ELR (cell line): ENCODE measurements at regions not wholly inside any gene's neighbourhood (a gene's known extent, or its start where the extent isn't known, plus 50 kb on each side); places are given as distances from the start of the nearest gene placed in this dataset.
A peak's percentile ranks its signal among the peaks of the same experiment; 100 is the strongest.

Experiments
- DNase-seq: peaks from one replicate; pipeline ENCODE4 v3.0.0-alpha.2; 2015; ENCODE audit warnings: low read depth

DNA sequence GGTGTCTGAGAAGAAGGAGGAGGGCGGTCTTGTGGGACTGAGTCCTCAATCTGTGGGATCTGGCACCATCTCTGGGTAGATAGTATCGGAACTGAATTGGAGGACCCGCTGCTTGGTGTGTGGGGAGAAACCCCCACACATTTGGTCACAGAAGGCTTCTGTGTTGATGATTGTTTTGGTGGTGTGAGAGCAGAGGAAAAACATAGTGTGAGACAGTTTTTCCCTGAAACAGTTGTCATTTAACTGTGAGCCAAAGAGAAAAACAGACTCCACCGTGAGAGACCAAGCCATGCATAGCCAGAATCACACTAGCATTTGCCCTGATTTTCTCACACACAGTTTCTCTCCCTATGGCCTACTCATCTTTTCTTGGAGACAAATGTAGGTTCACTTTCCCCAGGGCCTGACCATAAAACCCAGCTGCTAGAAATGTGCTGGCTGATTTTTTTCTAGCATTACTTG, 91.4 kb upstream of the FLRT2 start:
- no peak for DNase-seq

DNA sequence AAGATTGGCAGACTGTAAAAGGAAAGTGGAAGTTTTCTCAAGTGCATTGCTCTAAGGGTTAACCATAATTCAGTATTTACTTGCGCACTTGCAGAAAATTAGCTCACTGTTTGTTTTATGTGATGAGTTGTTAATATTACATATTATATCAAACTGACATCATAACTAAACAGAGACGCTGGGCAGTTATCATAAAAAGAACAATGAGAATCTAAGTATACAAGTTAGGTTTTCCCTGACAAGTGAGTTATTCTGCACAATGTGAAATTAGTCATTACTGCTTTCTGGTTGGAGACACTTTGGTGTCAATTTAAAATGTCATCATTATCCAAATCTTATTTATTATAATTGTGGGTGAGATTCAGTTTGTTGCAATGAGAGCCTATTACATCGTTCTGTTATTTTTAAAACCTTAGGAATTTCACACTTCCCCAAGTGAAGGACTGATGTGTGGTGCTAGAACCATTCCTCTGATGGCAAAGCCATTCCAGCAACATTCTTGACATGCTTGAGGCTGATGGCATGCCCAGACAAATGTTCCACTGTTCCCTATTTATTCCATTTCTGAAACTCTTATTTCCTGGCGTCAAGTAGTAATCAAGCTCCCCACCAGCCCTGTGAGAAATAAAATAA, 90.1 kb upstream of the FLRT2 start:
- no peak for DNase-seq

DNA sequence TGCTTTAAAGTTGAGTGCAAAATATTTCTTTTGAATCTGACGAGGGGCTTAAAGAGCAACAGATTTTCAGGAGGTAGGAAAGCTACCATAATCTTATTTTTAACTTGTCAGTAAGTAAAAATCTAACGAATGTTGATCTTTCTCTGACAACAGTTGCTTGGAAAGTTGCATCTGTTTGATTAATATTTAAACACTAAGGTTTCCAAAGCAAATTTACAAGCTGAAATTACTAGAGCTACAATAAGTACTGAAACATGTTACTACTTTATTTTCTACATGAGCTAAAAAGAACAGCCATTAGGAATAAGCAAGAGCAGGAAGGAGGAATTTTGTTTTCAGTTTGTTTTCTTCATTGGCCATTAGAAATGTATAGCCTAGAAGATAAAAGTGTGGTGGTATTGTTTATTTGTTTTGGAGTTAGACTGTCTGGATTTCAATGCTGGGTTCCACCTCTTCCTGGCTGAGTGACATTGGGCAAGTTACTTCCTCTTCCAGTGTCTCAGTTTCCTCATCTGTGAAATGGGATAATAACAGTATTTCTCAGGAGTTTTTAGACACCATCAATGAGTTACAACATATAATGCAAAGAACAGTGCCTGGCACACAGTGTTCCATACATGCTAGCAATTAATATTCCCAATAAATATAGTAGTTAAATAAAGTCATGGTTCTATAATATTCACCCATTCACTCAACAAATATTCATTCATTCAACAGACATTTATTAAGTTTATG, 87.9 kb upstream of the FLRT2 start:
- DNase-seq = no peak

DNA sequence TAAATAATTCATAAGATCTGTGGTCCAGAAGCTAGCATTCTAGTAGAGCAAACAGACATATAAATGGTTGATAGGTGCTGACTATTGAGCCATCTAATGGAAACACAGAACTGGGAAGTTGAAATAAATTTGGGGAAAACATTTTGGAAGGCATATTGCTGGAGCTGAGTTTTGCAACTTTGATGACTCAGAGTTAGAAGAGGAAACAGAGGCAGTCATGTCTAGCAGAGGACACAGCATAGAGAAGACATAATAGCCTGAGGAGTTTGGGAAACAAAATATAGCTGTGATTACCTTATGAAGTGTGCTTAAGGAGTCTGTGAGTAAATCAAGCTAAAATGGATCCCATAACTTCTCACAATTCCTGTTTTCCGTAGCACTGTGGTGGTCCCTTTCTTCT, 86.9 kb upstream of the FLRT2 start:
- no peak for DNase-seq

DNA sequence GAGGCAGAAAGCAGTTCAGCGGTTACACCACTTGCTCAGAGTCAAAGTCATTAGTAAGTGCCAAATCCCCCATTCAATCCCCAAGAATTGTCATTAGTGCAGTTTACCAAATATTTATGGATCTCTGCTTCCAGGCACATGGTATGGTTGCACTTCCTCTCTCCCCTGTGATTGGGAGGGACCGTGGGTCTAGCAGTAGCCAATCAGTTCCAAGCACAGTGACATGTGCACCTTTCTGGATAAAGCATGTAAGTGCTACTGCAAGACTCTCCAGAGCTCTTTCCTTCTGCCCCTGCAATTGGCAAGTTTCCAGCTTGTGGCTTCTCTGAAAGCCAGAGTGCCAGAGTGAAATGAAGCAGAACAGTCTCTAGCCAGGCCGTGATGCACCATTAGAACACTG, 85.3 kb upstream of the FLRT2 start:
- no peak for DNase-seq

DNA sequence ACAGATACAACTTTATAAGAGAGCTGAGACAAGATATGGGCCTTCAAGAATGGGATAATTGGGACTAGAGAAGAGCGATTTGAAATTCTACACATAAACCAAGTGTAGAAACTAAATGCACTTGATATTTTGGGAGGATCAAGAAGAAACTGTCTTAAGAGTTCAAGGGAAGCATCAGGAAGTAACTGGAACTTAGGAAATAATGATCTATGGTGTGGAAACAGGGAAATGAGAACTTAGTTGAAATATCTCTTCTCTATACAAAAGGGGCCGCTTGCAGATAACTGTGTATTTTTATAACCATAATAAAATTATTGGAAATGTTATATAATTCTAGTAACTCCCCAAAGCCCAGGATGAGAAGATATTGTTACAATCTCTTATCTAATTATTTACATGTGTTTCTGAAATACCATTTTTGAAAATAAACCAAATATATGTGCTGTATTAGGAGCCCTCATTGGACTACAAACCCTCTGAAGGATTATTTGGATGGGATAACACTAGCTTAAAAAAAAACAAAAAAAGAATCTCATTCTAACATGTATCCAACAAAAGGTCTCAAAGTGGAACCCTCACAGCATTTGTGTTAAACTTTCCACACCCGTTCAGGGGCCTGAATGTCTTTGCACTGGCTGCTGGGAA, 84.7 kb upstream of the FLRT2 start:
- DNase-seq = no peak

DNA sequence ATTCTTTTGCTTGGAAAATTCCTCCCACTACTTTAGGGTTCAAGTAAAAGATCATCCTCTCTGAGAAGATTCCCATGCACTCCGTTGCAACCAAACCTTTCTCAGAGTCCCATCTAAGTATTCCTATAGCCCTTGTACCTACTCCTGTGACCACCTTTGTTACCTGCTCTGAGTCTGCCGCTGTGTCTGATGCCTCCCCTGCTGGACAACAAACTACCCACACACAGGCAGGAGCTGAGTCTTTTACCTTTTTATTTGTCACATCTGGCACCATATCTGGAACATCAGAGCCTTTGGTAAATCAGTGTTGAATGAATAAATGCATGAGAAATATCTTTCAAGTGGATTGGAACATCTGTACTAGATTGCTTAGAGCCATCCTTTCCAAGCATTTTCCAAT, 82.1 kb upstream of the FLRT2 start:
- no peak for DNase-seq

DNA sequence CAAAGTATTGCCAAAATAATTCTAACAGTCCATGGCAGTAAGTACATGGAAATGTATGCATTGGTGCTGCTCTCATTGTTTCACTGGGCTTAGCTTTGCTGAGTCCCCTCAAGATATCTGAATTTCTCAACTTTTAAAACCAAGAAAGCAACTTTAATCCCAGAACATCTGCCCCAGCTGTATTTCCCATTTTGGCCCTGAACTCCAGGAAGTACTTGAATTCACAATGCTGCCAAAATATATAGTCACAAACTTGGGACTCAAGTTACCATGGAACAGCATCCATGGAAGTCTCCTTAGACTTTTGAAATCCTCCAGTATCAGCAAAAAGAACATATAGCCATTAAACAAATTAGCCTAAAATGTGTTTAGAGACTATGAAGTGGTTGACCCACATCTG, 78.5 kb upstream of the FLRT2 start:
- no peak for DNase-seq

DNA sequence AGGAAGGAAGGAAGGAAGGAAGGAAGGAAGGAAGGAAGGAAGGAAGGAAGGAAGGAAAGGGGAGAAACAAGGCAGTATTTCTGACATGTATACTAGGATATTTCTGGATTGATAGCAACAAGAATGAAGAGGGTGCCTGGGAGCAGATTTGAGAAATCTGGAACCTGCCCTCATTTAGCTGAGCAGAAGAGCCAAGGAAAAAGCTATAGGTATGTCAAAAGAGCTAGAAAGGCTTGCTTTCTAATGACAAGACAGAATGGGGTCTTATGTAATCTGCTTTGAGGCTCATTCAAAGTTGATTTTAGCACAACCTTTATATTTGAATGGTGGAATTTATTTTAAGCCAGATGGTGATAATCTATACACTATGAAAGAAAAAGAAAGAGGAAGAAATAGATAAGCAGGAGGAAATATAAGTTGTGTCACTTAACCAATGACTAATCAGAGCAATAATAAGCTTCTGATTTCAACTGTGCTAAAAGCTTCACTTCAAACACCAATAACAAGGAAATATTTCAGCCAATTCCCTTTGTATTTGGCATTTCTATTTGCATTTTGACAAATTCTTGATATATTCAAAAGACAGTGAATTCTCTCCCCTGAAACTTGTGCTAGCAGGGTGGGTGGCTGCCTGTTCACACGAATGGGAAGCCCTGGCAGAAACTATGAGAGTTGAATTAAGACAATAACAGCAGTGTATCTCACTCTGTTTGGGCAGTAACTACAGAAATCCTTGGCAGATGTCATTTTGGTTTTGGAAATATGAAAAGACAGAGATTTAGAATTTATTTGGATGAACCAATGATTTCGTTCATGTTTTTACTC, 76.3 kb upstream of the FLRT2 start:
- DNase-seq = no peak

DNA sequence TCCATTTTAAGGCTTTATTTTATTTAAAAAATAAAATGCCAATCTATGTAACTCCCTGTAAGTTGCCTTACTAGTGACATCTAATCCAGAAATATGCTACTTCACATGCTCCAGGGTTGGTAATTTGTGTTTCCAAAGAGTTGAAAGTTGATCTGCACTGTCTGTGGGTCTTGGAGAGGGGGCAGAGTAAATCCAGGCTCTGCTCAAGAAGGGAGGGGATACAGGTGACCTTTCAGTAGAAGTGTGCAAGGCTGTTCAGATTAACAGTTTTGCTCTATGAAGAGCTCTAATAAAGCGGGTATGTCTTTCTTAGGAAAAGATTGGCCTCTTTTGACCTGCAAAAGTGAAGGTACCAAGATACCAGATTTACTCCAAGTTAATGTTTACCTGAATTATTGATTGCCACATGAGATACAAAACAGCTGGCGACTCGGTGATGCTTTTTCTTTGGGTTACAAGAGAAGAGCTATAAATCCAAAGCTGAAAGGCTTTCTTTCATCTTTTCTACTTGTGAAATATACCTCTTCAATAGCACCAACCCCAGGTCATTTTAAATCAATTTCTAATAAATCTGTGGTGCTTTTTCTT, 75.6 kb upstream of the FLRT2 start:
- no peak for DNase-seq

DNA sequence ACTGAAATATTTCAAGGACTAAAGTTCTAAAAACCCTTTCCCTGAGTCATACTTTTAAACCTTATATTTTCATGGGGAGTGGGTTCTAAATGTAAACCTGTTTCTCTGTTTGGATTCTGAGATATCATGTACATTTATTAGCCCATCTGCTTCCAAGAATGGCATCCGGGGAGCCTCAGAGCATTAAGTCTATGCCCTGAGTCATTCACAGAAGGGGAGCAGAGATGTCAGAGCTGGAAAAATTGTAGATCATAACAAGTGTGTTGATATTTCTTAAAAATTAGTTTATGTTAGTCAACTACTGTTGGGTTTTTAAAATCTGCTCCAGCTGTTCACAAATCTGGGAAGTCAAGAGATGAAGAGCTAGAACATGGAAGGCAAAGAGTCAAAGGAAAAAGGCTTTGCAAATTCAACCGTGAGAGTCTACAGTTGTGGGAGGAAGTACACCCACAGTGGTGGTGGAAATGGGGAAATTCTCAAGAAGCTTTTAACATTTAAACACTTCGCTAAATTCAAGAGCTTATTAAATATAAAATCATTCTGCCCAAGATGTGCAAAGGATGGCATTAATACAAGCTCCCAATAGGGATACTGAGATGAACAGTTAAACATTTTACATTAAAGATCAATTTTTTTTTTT, 70.5 kb upstream of the FLRT2 start:
- DNase-seq = no peak

DNA sequence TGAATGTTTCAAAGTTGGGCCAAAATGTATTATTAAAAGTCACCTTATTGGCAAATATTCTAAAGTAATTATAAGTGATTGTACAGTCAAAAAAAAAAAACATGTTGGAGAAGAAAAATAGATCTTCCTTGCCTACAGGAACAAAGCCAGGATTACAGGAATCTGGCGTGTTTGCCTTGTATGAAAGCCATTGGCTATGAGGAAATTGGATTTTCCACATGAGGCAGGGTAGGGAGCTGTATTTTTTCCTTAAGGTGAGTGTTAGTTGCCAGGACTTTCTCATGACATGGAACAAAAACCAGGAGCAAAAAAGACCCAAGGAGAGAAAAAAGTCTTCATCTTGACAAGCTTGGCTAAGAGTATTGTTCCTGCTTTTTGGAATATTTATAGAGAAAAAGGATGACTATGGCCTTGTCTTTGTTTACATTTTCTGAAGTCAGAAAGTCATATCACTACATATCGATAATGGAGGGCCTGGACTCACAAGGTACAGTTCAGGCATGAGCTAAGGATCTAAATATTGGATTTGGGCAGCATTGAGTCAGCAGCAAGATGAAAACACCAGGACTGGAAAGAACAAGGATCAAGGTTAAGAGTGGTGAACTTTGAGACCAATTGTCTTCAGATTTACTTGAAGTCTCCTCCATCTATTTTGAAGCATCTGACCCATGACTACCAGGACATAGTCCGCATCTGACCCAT, 68.4 kb upstream of the FLRT2 start:
- no peak for DNase-seq

DNA sequence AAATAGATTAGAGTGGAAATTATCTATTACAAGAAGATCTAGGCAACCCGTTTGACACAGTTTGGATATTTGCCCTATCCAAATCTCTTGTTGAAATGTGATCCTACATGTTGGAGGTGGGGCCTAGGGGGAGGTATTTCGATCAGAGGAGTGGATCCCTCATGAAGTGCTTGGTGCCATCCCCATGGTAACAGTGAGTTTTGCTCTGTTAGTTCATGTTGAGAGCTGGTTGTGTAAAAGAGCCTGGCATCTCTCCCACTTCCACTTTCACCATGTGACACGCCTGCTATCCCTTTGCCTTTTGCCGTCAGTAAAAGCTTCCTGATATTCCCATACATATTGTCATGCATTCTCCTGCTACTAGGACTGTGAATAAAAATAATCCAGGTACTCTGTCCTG, 66.4 kb upstream of the FLRT2 start:
- DNase-seq = no peak

DNA sequence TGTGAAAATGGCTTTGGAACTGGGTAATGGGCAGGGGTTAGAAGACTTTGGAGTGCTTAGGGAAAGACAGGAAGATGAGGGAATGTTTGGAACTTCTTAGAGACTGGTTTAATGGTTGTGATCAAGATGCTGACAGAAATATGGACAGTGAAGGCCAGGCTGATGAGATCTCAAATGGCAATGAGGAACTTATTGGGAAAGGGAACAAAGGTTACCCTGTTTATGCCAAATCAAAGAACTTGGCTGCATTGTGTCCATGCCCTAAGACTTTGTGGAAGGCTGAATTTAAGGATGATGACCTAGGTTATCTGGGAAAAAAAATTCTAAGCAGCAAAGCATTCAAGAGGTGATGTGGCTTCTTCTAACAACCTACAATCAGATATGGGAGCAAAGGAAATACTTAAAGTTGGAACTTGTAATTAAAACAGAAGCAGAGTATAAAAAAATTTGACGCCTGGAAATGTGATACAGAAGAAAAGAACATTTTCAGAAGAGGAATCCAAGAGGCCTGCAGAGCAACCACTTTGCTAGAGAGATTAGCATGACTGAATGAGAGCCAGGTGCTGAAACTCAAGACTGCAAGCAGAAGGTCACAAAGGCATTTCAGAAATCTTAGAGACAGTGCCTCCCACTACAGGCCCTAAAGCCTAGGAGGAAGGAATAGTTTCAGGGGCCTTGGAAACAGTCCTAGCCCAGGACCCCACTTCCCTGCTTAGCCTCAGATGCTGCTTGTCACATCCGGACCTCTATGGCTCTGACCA, 65.6 kb upstream of the FLRT2 start:
- no peak for DNase-seq

DNA sequence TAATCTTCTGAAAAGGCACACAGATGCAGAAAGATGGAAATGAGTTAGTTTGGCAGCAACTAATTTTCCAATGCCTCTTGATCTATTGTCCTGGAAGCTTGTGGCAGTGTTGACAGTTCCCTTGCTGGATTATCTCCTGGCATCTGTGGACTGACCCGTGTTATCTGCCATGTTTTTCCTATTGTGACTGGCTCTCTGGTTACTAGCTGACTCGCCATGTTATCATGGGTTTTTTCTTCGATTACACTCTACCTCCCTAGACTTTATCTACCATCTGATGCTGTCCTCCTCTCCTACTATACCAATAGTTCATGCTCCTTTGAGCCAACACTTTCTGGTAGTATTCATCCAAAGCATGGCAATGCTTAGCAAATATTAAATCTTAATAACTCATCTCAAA, 63.3 kb upstream of the FLRT2 start:
- peak; percentile 50 for DNase-seq

DNA sequence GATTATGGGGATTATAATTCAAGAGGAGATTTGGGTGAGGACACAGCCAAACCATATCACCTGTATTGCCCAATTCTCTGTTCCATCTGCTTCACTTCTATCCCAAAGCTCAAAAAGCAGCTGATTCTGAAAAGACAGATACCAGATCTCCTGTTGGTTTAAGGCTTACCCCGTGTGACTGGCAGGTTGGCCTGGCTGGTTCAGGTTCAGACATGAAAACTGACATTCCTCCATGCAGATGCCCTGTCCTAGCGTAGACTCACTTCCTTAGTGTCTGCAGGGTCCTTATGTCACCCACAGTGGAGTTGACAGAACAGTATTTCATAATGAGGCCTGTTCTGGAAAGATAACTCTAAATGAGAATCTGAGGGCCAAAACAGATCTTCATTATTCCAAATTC, 61.1 kb upstream of the FLRT2 start:
- DNase-seq = no peak

DNA sequence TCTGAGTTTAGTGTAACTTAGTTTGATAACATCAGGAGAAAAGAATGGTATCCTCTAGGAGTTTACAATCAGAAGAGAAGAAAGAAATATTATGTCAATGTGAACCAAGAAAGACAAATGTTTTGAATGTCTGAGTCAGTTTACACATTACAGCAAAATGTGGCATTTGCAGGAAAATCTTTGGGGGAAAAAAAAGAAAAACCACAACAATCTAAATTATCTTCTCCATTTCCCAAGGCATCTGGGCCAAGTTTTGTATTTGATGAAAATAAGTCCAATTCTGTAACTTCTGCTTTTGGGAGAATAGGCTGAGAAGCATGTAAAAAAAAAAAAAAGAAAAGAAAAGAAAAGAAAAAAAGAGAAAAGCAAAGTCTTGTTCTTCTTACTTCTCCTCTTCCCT, 58.8 kb upstream of the FLRT2 start:
- peak; percentile 6 for DNase-seq

DNA sequence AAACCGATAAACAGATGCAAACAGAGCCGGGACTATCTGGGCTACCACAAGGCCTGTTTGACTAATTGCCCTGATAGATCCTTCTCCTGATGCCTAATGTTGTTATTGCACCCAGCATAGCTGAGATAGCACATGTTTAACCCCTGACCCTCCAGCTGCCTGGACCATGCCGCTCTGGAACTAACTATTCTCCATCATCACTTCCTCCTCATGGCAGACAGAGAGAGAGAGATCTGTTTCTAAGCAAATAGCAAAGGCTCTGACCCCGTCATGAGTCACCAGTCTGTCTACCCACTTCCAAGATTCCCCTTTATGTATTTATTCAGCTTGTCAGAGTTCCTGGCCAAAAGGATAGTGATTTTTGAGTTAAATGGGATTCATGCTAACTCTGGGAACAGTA, 58.2 kb upstream of the FLRT2 start:
- peak; percentile 88 for DNase-seq

DNA sequence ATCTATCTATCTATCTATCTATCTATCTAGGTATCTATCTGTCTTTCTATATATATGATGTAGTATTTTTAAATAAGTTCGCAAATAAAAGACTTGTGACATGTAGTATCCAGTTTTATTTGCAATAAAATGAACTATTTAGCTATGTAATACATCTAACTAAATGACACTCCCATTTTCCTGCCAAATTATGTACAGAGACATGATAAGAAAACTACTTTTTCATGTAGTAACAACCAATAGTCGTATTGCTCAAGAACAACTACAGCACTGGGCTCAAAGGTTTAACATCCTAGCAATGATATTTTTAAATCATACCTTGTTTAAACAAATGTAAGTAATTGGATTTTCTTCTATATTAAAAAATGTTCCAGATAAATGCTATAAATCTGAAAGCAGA, 55.5 kb upstream of the FLRT2 start:
- DNase-seq = no peak

DNA sequence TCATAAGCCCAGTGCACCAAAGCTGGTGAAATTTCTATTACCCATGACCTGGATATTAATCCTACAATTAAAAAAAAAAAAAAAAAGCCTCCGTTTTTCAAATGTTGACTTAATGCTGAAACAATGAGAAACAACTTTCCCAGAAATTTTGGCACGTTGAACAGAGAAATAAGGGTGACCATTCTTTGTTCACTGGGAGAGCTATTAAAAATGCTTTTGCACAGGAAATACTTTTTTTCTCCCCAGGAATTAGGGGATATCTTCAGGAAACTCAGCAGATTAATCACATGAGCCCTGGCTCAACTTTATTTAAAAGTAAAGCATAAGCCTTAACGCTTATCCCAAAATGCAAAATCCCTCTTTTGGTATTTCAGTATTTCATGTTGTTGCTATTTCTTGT, 54.8 kb upstream of the FLRT2 start:
- DNase-seq = no peak
